ENCODE measurements at regions not wholly inside any gene's neighbourhood (a gene's known extent, or its start where the extent isn't known, plus 50 kb on each side); places are given as distances from the start of the nearest gene placed in this dataset.

GRCh38 chr16:35631261-35631945, 2172.0 kb downstream of the TP53TG3F start:
- DNase-seq (ENCODE audit: low spot score) (peak; percentile 69), FAIRE-seq (peak; percentile 96)

- no peak for DNase-seq (ENCODE audit: low spot score)
- no peak for FAIRE-seq
Observed at GRCh38 chr16:35636480-35637230, 2177.2 kb downstream of the TP53TG3F start.

GRCh38 chr16:35637683-35638082, 2178.3 kb downstream of the TP53TG3F start:
- no peak for DNase-seq (ENCODE audit: low spot score)
- no peak for FAIRE-seq

GRCh38 chr16:35639233-35640205, 2180.1 kb downstream of the TP53TG3F start:
- DNase-seq (ENCODE audit: low spot score): no peak
- FAIRE-seq: no peak

GRCh38 chr16:35642322-35642835, 2183.0 kb downstream of the TP53TG3F start:
- FAIRE-seq (no peak), DNase-seq (ENCODE audit: low spot score) (no peak)

GRCh38 chr16:35651841-35652240, 2192.4 kb downstream of the TP53TG3F start:
- DNase-seq (ENCODE audit: low spot score) (no peak), FAIRE-seq (no peak)

GRCh38 chr16:35664091-35664693, 2204.8 kb downstream of the TP53TG3F start:
- DNase-seq (ENCODE audit: low spot score) (no peak), FAIRE-seq (no peak)

GRCh38 chr16:35685085-35685484, 2225.7 kb downstream of the TP53TG3F start:
- no peak for DNase-seq (ENCODE audit: low spot score)
- no peak for FAIRE-seq

- DNase-seq (ENCODE audit: low spot score): no peak
- FAIRE-seq: no peak
Observed at GRCh38 chr16:35686595-35686994, 2227.2 kb downstream of the TP53TG3F start.

- FAIRE-seq: no peak
- no peak for DNase-seq (ENCODE audit: low spot score)
Observed at GRCh38 chr16:35687071-35687470, 2227.7 kb downstream of the TP53TG3F start.

- FAIRE-seq (no peak), DNase-seq (ENCODE audit: low spot score) (no peak)
Observed at GRCh38 chr16:35687781-35688180, 2228.4 kb downstream of the TP53TG3F start.

GRCh38 chr16:35689764-35690163, 2230.4 kb downstream of the TP53TG3F start:
- no peak for FAIRE-seq

GRCh38 chr16:35690413-35690812, 2231.0 kb downstream of the TP53TG3F start:
- DNase-seq (ENCODE audit: low spot score) (no peak), FAIRE-seq (no peak)

More at GRCh38 chr16:35689764-35690163, 2230.4 kb downstream of the TP53TG3F start:
- no peak for DNase-seq (ENCODE audit: low spot score)

GRCh38 chr16:35691057-35691456, 2231.6 kb downstream of the TP53TG3F start:
- no peak for FAIRE-seq

GRCh38 chr16:35692824-35693223, 2233.4 kb downstream of the TP53TG3F start:
- DNase-seq (ENCODE audit: low spot score) (no peak), FAIRE-seq (no peak)

More at GRCh38 chr16:35691057-35691456, 2231.6 kb downstream of the TP53TG3F start:
- no peak for DNase-seq (ENCODE audit: low spot score)

- DNase-seq (ENCODE audit: low spot score) (no peak), FAIRE-seq (no peak)
Observed at GRCh38 chr16:35706901-35707300, 2247.5 kb downstream of the TP53TG3F start.

- DNase-seq (ENCODE audit: low spot score) (no peak), FAIRE-seq (no peak)
Observed at GRCh38 chr16:35711435-35711834, 2252.0 kb downstream of the TP53TG3F start.

- DNase-seq (ENCODE audit: low spot score): no peak
- no peak for FAIRE-seq
Observed at GRCh38 chr16:35711958-35712357, 2252.5 kb downstream of the TP53TG3F start.

GRCh38 chr16:35713762-35714650, 2254.6 kb downstream of the TP53TG3F start:
- no peak for FAIRE-seq
- no peak for DNase-seq (ENCODE audit: low spot score)

- FAIRE-seq (no peak), DNase-seq (ENCODE audit: low spot score) (no peak)
Observed at GRCh38 chr16:35714665-35715064, 2255.3 kb downstream of the TP53TG3F start.

Measured in RCC 7860 (cell line).